ENCODE measurements at regions not wholly inside any gene's neighbourhood (a gene's known extent, or its start where the extent isn't known, plus 50 kb on each side); places are given as distances from the start of the nearest gene placed in this dataset.

DNA sequence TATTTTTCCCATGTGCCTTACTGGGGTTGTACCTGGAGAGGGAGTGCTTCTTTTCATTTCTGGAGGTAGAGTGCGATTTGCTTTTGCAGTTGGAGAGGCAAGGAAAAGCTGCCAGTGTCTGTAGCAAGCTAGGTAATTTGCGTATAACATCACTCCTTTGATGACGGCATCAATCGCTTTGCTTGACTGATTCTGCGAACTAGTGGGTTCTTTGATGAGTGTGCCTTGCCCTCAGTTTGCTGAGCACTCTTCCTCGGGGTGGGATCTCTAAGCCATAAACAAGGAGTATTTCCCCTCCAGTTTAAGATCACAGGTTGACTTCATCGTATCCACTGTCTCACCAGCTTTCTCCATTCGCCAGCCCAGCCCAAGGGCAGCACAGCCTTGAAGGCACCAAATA is 344.5 kb downstream of the KCNRG start:
- 86 to 90% methylated on average over 8 of the region's 8 CpGs for WGBS, 2 donors
- intact Hi-C loops (cut with DNase I), result no loop called here
- DNase-seq (no peak), ATAC-seq (no peak)
- TF ChIP-seq POLR2A (IDR thresholded peaks at IDR 0.05) (no peak), CTCF (IDR thresholded peaks at IDR 0.05) (no peak)
- H3K4me3 ChIP-seq, result no peak overlapping the region
- no peaks in the 10 kb centered on the region for H3K36me3 ChIP-seq (replicated peaks in 1 of 2; ENCODE audit: insufficient read depth in 1 of 2, low read depth in 2 of 2)
- H3K27ac ChIP-seq, result no peak overlapping the region
- peaks cover 0 to 7% of the 10 kb centered on the region in 2 donors for H3K27me3 ChIP-seq
- no peaks in the 10 kb centered on the region for H3K9me3 ChIP-seq
- peaks cover 34% of the 10 kb centered on the region for H3K4me1 ChIP-seq

GRCh38 chr13:50360637-50361036 is 345.4 kb downstream of the KCNRG start:
- H3K27ac ChIP-seq, result no peak overlapping the region
- TF ChIP-seq POLR2A (IDR thresholded peaks at IDR 0.05) (no peak), CTCF (IDR thresholded peaks at IDR 0.05) (no peak)
- H3K4me1 ChIP-seq, result peaks cover 36% of the 10 kb centered on the region
- no peaks in the 10 kb centered on the region for H3K9me3 ChIP-seq
- no peak for DNase-seq
- no peak overlapping the region for H3K4me3 ChIP-seq
- no peaks in the 10 kb centered on the region for H3K36me3 ChIP-seq (replicated peaks in 1 of 2; ENCODE audit: insufficient read depth in 1 of 2, low read depth in 2 of 2)
- ATAC-seq, result no peak
- H3K27me3 ChIP-seq, result peaks cover 0 to 7% of the 10 kb centered on the region in 2 donors
- WGBS, 2 donors, result 94 to 98% methylated on average over 2 of the region's 2 CpGs
- intact Hi-C loops (cut with DNase I), result no loop called here

DNA sequence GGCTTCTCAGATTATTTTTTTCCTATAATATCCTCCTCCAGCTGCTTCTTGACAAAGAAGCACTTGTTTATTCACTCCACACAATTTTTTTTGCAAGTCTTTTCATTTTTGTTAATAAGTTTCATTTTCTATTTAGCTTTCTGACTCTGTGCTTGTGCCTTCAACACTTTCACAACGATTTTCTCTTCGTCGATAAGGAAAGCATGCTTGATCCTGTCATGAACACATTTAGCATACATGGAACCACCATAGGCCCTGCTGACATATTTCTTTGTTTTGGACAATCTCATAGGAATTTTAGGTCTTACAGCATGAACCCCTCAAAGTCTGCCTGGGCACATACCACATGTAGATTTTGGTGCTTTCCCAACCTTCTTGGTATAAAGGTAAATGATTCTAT is 346.0 kb downstream of the KCNRG start:
- Histone ChIP-seq H3K9me3 (no peaks in the 10 kb centered on the region), H3K27me3 (peaks cover 0 to 7% of the 10 kb centered on the region in 2 donors), H3K27ac (no peak overlapping the region), H3K4me3 (no peak overlapping the region), H3K36me3 (replicated peaks in 1 of 2; ENCODE audit: insufficient read depth in 1 of 2, low read depth in 2 of 2) (no peaks in the 10 kb centered on the region), H3K4me1 (peaks cover 38% of the 10 kb centered on the region)
- 49 to 51% methylated on average over 3 of the region's 3 CpGs for WGBS, 2 donors
- ATAC-seq (no peak), DNase-seq (no peak)
- TF ChIP-seq POLR2A (IDR thresholded peaks at IDR 0.05) (no peak), CTCF (IDR thresholded peaks at IDR 0.05) (no peak)
- intact Hi-C loops (cut with DNase I), result no loop called here

DNA sequence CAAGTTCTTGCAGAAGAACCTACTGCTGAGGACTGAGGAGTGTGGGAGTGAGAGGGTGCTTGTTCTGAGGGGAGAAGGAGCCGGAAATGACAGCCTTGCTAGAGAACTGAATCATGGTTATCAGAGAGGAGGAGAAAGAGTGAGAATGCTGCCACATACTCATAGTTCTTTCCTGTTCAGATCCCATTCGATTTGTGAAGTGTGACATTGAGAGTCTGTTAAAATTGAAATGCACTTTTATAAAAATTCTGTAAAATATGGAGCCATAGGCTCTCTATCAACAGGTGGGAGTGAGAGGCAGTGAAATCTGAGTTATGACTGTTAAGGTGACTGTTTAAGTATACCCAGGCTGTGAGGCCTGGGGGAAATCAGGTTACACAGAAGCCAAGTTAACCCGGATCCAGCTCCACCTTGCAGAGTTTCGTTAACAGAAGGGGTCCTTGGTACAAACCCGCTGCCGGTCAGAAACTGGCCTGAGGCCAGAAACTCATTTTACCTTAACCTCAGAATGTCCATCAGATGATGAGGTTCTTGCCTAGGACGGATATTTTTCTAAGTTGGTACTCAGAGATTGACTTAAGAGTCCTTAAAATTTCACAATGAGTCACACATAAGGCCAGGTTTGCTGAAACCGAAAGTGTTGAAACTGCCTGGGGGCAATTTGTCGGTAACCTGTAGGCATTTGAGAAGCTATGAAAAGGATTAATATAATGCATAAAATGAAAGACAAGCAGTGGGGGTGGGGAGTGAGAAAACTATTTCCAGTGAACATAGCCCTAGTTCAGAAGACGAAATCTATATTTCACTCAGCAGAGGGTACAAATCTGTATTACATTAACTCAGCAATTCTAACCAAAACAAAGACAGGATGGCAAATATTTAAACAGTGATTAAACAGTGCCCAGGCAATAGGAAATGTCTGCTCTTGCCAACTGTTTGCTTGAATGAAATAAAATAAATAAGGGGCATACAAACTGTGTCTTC is 350.5 kb downstream of the KCNRG start:
- Histone ChIP-seq H3K27me3 (peaks cover 0 to 7% of the 10 kb centered on the region in 2 donors), H3K36me3 (replicated peaks in 1 of 2; ENCODE audit: insufficient read depth in 1 of 2, low read depth in 2 of 2) (no peaks in the 10 kb centered on the region), H3K9me3 (no peaks in the 10 kb centered on the region), H3K4me1 (peaks cover 20% of the 10 kb centered on the region), H3K4me3 (no peak overlapping the region), H3K27ac (peak overlapping the region; percentile 63 to 80 (median 70))
- DNase-seq (peak; percentile 31 to 62 (median 54)), ATAC-seq (peak; percentile 95)
- 17 to 24% methylated on average over 10 of the region's 10 CpGs for WGBS, 2 donors
- peak in 3 of 7 experiments; percentile 7 to 15 (median 11) for TF ChIP-seq CTCF (IDR thresholded peaks at IDR 0.05)
- TF ChIP-seq POLR2A (IDR thresholded peaks at IDR 0.05), result no peak
- intact Hi-C loops (cut with DNase I), result no loop called here

All from body of pancreas (tissue), 4 donors.